Mucosa of rectum (tissue), 2 donors: ENCODE measurements at regions not wholly inside any gene's neighbourhood (a gene's known extent, or its start where the extent isn't known, plus 50 kb on each side); places are given as distances from the start of the nearest gene placed in this dataset.

Source experiments
- H3K27ac ChIP-seq, 2 donors: one replicate each; pipeline ENCODE4 v1.7.0; 2013; ENCODE audit warnings: inconsistent platforms in 2 of 2, low read depth in 2 of 2, low read length in 2 of 2
- H3K27me3 ChIP-seq, 2 donors: one replicate each; pipeline ENCODE4 v1.7.0; 2013; ENCODE audit warnings: low read length in 2 of 2; ENCODE audit not compliant: control insufficient read depth in 2 of 2, insufficient read depth in 2 of 2
- H3K36me3 ChIP-seq, 2 donors: one replicate each; pipeline ENCODE4 v1.7.0; 2013; ENCODE audit warnings: low read length in 2 of 2; ENCODE audit not compliant: control insufficient read depth in 2 of 2, insufficient read depth in 2 of 2
- H3K4me1 ChIP-seq, 2 donors: one replicate each; pipeline ENCODE4 v1.7.0; 2013; ENCODE audit warnings: low read length in 2 of 2, mild to moderate bottlenecking in 1 of 2; ENCODE audit not compliant: control insufficient read depth in 2 of 2, insufficient read depth in 2 of 2
- H3K4me3 ChIP-seq, 2 donors: one replicate each; pipeline ENCODE4 v1.7.0; 2013; ENCODE audit warnings: low read length in 2 of 2
- H3K9ac ChIP-seq, 2 donors: one replicate each; pipeline ENCODE4 v1.7.0; 2013; ENCODE audit warnings: low read length in 2 of 2, low read depth in 1 of 2, mild to moderate bottlenecking in 1 of 2
- H3K9me3 ChIP-seq, 2 donors: one replicate each; pipeline ENCODE4 v1.7.0; 2013; ENCODE audit warnings: low read length in 2 of 2; ENCODE audit not compliant: control insufficient read depth in 2 of 2
- donor health status: healthy.
- donor health status: Normal muscosa, but diverticular disease.

GRCh38 chr4:11111876-11112275, 316.8 kb downstream of the HS3ST1 start:
- H3K27ac ChIP-seq: no peak overlapping the region

GRCh38 chr4:11111370-11111769, 317.3 kb downstream of the HS3ST1 start:
- Histone ChIP-seq H3K27ac (no peak overlapping the region), H3K36me3 (no peaks in the 10 kb centered on the region), H3K4me3 (no peak overlapping the region), H3K9ac (no peak overlapping the region), H3K27me3 (no peaks in the 10 kb centered on the region), H3K4me1 (no peaks in the 10 kb centered on the region), H3K9me3 (no peaks in the 10 kb centered on the region)

More at GRCh38 chr4:11111876-11112275, 316.8 kb downstream of the HS3ST1 start:
- Histone ChIP-seq H3K4me3 (no peak overlapping the region), H3K9me3 (no peaks in the 10 kb centered on the region), H3K4me1 (no peaks in the 10 kb centered on the region), H3K36me3 (no peaks in the 10 kb centered on the region), H3K27me3 (no peaks in the 10 kb centered on the region), H3K9ac (no peak overlapping the region)

- no peak overlapping the region for H3K9ac ChIP-seq
- H3K4me3 ChIP-seq: no peak overlapping the region
- H3K9me3 ChIP-seq: no peaks in the 10 kb centered on the region
- H3K4me1 ChIP-seq: no peaks in the 10 kb centered on the region
- H3K27me3 ChIP-seq: no peaks in the 10 kb centered on the region
- H3K27ac ChIP-seq: no peak overlapping the region
- H3K36me3 ChIP-seq: no peaks in the 10 kb centered on the region
Observed at GRCh38 chr4:11106759-11107158, 321.9 kb downstream of the HS3ST1 start.

- H3K9ac ChIP-seq: no peak overlapping the region
Observed at GRCh38 chr4:11106190-11106589, 322.5 kb downstream of the HS3ST1 start.

GRCh38 chr4:11105715-11106114, 323.0 kb downstream of the HS3ST1 start:
- Histone ChIP-seq H3K9me3 (no peaks in the 10 kb centered on the region), H3K27ac (no peak overlapping the region), H3K9ac (no peak overlapping the region), H3K27me3 (no peaks in the 10 kb centered on the region), H3K4me1 (no peaks in the 10 kb centered on the region), H3K36me3 (no peaks in the 10 kb centered on the region), H3K4me3 (no peak overlapping the region)

More at GRCh38 chr4:11106190-11106589, 322.5 kb downstream of the HS3ST1 start:
- H3K4me1 ChIP-seq: no peaks in the 10 kb centered on the region
- H3K27me3 ChIP-seq: no peaks in the 10 kb centered on the region
- H3K4me3 ChIP-seq: no peak overlapping the region
- H3K36me3 ChIP-seq: no peaks in the 10 kb centered on the region
- no peaks in the 10 kb centered on the region for H3K9me3 ChIP-seq
- no peak overlapping the region for H3K27ac ChIP-seq

- Histone ChIP-seq H3K4me3 (no peak overlapping the region), H3K9ac (no peak overlapping the region), H3K27me3 (no peaks in the 10 kb centered on the region), H3K27ac (no peak overlapping the region), H3K4me1 (no peaks in the 10 kb centered on the region), H3K9me3 (no peaks in the 10 kb centered on the region), H3K36me3 (no peaks in the 10 kb centered on the region)
Observed at GRCh38 chr4:11098461-11098860, 330.2 kb downstream of the HS3ST1 start.

GRCh38 chr4:11097725-11098124, 331.0 kb downstream of the HS3ST1 start:
- H3K36me3 ChIP-seq: no peaks in the 10 kb centered on the region
- H3K27ac ChIP-seq: no peak overlapping the region
- no peak overlapping the region for H3K4me3 ChIP-seq
- no peaks in the 10 kb centered on the region for H3K27me3 ChIP-seq
- no peaks in the 10 kb centered on the region for H3K9me3 ChIP-seq
- H3K4me1 ChIP-seq: no peaks in the 10 kb centered on the region
- H3K9ac ChIP-seq: no peak overlapping the region

GRCh38 chr4:11081006-11081405, 347.7 kb downstream of the HS3ST1 start:
- Histone ChIP-seq H3K9ac (no peak overlapping the region), H3K36me3 (no peaks in the 10 kb centered on the region), H3K9me3 (no peaks in the 10 kb centered on the region), H3K4me3 (no peak overlapping the region), H3K27ac (no peak overlapping the region), H3K27me3 (no peaks in the 10 kb centered on the region), H3K4me1 (no peaks in the 10 kb centered on the region)

- H3K4me3 ChIP-seq: no peak overlapping the region
- H3K27me3 ChIP-seq: no peaks in the 10 kb centered on the region
- H3K9ac ChIP-seq: no peak overlapping the region
- no peaks in the 10 kb centered on the region for H3K9me3 ChIP-seq
- peaks cover 0 to 3% of the 10 kb centered on the region in 2 donors for H3K4me1 ChIP-seq
- H3K27ac ChIP-seq: no peak overlapping the region
- H3K36me3 ChIP-seq: no peaks in the 10 kb centered on the region
Observed at GRCh38 chr4:11079171-11079570, 349.5 kb downstream of the HS3ST1 start.

GRCh38 chr4:11074581-11075241, 354.0 kb downstream of the HS3ST1 start:
- peaks cover 0 to 3% of the 10 kb centered on the region in 2 donors for H3K4me1 ChIP-seq
- no peak overlapping the region for H3K27ac ChIP-seq
- H3K4me3 ChIP-seq: no peak overlapping the region
- H3K9ac ChIP-seq: no peak overlapping the region
- H3K9me3 ChIP-seq: no peaks in the 10 kb centered on the region
- no peaks in the 10 kb centered on the region for H3K36me3 ChIP-seq
- H3K27me3 ChIP-seq: no peaks in the 10 kb centered on the region
